8988T (cell line): ENCODE measurements at regions not wholly inside any gene's neighbourhood (a gene's known extent, or its start where the extent isn't known, plus 50 kb on each side); places are given as distances from the start of the nearest gene placed in this dataset.

Experiments used
- DNase-seq: peaks from one replicate; pipeline ENCODE4 v3.0.0; 2011

DNA sequence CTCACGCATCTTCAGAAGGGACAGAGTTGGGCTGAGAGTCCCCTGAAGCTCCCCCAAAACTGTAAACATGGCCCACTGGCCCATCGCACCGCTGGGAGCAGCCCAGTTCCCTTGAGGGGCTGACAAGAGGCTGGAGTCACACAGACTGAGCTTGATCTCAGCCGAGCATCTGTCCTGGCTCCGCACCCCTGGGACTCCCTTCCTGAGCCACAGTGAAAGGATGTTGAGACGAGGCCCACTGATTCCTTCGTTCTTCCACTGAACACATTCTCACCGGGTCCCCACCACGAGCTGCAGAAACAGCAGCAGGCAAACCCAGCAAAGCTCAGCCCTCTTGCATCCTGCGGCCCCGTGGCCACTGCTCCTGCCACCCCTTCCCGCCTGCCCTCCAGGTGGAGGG is 145.9 kb upstream of the CIBAR2 start:
- DNase-seq = no peak

- DNase-seq = no peak
These were observed 146.4 kb upstream of the CIBAR2 start for GRCh38 chr16:85258629-85259028.

DNA sequence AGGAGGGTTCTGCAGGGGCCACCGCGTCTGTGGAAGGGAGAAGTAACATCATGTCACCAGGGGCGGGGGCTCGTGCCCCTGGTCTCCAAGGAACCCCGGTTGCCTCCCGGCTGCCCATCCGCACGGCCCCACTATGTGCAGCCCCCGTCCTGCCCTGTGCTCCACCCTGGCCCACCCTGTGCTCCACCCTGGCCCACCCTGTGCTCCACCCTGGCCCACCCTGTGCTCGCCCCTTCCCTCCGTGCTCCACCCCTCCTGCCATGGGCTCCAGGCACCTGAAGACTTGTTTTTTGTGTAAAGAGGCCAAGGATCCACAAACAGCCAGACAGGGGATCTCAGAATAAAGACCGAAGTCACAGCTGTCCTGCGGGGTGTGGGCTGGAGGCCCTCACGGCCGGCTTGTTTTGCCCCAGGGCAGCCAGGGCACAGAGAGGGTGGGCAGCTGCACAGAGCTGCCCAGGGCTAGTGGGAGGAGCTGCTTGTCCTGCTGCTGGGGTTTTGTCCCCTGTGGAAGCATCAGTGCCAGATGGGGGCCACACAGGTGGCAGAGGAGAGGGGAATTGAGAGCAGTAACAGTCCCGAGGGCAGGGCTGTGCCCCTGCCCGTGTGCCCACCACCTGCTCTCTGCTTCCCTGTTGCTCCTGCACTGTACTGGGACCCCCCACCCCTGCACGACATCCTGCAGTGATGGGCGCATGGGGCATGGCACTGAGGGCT is 147.0 kb upstream of the CIBAR2 start:
- no peak for DNase-seq

DNA sequence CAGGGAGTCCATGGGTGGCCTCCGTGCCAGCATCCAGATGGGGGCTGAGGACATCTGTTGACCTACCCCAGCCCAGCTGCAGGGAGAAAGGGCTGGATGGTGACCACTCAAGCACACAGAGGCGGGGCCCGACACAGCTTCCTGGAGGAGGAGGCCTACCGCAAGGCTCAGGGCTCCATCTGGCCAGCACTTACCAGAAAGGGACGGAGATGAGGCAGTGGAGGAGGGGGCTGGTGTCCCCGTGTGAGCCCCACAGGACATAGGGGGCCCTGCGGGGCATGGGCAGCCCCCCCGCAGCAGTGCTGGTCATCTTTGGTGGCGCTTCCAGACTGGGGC is 147.5 kb upstream of the CIBAR2 start:
- DNase-seq = no peak

DNA sequence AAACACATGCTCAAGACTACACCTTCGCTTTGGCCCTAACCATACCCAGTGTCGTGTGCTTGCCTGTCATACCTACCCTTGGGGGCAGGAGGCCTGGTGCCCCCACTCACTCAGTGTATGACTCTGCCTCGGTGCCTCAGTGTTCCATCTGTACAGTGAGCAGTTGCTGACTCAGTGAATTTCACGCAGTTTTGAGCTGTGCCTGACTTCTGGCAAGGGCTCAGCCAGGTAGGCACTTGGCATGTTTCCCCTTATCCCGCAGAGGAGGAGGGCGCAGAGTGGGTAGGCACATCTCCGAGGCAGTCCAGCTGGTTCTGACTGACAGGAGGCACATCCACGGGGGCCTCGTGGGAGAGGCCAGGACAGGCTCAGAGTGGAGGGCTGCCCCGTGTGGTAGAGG is 148.9 kb upstream of the CIBAR2 start:
- no peak for DNase-seq

- DNase-seq = no peak
These were observed 149.6 kb upstream of the CIBAR2 start for GRCh38 chr16:85261657-85262557.

- no peak for DNase-seq
These were observed 150.4 kb upstream of the CIBAR2 start for GRCh38 chr16:85262558-85263238.

DNA sequence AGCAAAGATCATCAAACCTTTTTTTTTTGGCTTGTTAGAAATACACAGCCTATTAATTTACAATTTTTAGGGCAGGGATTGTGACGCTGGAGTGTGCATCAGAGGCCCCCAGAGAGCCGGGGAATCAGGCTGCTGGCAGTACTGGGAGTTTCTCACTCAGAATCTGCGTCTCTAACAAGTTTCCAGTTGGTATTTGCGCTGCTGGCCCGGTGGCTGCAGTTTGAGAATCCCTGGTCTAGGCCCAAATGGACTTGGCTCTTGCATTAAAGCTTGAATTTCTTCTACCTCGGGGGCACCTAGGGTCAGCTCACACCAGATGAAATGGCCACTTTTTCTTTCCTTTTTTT is 150.9 kb upstream of the CIBAR2 start:
- DNase-seq = no peak

DNA sequence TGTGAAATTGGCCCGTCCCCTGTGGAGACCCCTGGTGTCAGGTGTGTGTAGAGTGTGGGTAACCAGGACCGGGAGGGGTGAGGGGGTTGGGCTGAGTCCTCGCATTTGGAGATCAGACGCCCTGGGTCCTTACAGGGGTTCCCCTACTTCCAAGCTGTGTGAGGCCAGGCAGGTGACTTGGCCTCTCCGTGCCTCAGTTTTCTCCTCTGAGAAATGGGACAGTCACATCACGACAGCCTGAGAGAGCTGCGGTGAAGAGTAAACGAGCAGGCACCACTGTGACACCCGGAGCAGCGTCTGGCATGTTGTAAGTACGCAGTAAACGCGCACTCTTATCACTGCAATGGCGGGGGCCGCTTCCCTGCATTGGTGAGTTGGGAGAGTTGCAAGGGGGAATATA is 152.5 kb upstream of the CIBAR2 start:
- DNase-seq = no peak

DNA sequence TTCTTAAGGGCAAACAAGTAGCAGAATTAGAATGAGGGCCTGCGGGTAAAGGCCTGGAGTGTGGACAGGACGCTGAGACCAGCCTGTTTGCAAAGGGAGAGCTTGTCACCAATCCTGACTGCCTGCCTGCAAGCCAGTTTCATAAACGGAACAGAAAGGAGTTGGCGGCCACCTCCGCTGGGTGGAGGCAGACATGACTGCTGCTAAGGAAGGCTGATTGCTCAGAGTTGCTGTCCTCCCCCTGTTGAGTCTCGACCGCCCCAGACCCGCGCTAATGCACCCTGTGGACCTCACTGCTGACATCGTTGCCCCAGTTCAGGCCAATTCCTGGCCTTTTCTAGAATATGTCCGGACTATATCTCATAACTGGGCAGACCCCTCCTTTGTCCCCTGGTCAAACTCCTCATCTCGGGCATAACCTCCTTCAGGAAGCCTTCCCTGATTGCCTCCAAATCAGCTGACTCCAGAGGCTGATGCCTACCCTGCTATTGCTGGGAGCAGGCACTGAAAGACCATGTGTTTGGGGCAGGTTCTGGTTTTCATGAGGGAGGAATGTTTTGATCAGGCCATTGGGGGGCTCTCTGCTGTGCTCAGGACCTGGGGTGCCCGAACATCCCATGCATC is 153.0 kb upstream of the CIBAR2 start:
- no peak for DNase-seq

GRCh38 chr16:85265810-85266209 is 153.5 kb upstream of the CIBAR2 start:
- DNase-seq = no peak

DNA sequence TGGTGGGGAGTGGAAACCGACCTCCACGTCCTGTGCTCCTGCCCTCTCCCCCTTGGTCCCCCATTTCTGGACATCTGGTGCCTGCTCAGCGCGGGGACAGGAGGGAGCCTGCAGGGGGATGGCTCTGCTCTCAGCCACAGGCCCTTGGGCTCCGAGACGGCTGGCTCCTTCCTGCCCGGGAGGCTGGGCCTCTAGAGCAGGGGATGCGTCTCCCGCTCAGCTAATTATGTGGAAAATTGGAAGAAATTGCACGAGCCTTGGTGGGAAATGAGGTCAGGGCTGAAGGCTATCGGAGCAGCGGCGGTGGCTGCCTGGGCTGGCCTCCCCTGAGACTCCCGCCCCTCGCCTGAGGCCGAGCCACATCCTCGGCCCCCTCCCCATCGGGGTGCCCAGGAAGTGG is 154.6 kb upstream of the CIBAR2 start:
- DNase-seq = no peak

DNA sequence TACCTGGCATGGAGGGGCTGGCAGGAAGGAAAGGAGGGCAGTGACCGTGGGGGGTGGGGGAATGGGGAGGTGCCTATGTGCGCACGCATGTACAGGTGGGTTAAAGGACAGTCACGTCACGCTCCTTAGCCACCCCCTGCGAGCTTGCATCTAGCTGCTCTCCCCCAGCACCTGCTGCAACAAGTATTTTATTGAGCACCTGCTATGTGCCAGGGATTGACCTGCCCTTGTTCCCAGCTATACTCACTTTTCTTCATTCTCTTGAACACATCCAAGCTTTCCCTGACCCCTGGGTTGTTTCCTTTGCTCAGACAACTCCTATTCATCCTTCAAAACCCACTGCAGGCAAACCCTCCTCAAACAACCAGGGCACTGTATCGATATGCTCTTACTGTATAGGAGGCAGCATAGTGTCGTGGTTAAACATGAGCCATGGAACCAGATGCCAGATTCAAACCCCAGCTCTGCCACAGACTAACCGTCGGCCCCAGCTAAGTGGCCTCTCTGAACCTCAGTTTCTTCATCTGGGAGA is 155.2 kb upstream of the CIBAR2 start:
- no peak for DNase-seq

DNA sequence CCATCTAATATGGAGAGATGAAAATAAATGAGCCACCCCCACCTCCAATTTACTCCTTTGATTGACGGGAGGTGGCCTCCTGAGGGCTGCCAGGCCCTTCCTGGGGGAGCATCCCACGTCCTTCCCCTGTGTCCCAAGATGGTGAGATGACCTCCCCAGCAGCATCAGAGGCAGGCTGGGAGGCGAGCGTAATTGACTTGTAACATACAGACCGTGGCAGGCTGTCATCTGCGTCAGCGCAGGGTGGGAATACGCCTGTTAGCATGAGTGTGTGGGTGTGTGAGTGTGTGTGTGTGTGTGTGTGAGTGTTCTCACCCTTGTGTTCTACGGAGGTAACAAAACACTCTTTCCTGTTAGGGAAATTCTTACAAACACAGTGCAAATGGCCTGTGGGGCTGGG is 156.9 kb upstream of the CIBAR2 start:
- no peak for DNase-seq

DNA sequence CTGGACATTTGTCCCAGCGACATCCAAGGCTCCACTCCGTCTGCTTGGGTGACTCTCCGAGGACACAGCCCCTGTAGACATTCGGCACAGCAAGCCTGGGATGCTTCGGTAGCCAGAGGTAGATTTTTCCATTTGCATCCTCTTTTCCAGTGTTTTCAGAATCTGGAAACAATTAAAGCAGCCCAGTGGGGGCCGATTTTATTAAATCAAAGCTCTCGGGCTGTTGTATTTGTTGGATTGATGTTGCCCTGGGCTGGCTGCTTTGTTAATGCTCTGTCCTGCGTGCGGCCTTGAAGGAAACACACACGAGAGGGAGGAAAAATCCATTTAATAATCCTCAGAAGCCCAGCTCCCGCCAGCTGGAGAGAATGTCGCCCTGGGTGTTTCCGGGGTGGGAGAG is 158.1 kb upstream of the CIBAR2 start:
- DNase-seq = no peak

GRCh38 chr16:85271198-85271597 is 158.9 kb upstream of the CIBAR2 start:
- no peak for DNase-seq

- DNase-seq = no peak
These were observed 161.0 kb upstream of the CIBAR2 start for GRCh38 chr16:85273293-85273692.

DNA sequence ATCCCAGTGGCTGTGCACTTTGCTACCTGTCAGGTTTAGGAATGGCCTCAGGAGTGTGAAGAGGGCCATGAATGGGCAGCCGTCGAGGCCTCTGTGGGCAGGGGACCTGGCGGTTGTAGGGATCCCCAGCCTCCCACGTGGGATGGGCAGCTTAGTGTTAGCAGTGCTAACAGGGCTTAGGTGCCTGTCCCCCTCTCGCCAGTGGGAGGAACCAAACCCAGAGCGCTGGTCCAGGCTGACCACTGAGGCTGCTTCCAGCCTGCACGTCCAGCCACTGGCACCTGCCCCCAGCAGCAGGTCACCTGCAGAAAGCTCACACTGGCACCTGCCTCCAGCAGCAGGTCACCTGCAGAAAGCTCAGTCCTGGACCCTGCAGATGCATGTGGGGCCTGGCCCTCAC is 162.2 kb upstream of the CIBAR2 start:
- no peak for DNase-seq

GRCh38 chr16:85274924-85275323 is 162.7 kb upstream of the CIBAR2 start:
- no peak for DNase-seq

- DNase-seq = peak; percentile 99
These were observed 163.4 kb upstream of the CIBAR2 start for GRCh38 chr16:85275533-85276249.

- no peak for DNase-seq
These were observed 164.0 kb upstream of the CIBAR2 start for GRCh38 chr16:85276258-85276657.

DNA sequence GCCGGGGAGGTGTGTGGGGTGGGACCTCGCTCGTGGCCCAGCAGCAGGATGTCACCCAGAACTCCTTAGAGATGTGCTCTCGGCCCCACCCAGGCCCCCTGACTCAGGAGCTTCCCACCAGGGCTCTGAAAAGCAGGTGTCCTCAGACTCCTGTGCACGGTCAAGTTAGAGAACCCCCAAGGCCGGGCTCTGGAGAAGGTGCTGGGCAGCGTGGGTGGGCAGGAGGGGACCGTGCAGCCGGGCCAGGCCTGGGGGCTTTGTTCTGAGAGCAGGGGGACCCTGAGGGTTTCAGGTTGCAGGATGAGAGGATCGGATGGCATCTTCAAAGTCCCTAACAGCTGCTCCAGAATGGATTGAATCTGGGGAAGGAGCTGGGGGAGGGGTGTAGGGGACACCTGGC is 164.4 kb upstream of the CIBAR2 start:
- DNase-seq = no peak

GRCh38 chr16:85278839-85279238 is 166.6 kb upstream of the CIBAR2 start:
- DNase-seq = no peak
